Natural killer cell (primary cell): ENCODE measurements at regions not wholly inside any gene's neighbourhood (a gene's known extent, or its start where the extent isn't known, plus 50 kb on each side); places are given as distances from the start of the nearest gene placed in this dataset.

Experiments
- ATAC-seq, 3 donors: fragments of 150-1000 bp in 2 of 3; fragments of 200-7000 bp in 1 of 3; cut with Tn5 transposase; 1 replicate in 1 of 3; 2 replicates in 2 of 3; pipeline ENCODE4 v1.10.0; 2021; ENCODE audit warnings: mild to moderate bottlenecking in 2 of 3, moderate library complexity in 2 of 3
- DNase-seq, 2 donors: peaks; one replicate each; pipeline versions ENCODE4 v3.0.0 to v3.0.0-alpha.2; 2013 to 2021; ENCODE audit warnings: mixed read lengths in 1 of 2
- H3K27ac ChIP-seq: one replicate; pipeline ENCODE4 v1.5.1; 2013; ENCODE audit warnings: mild to moderate bottlenecking, low read length
- H3K27me3 ChIP-seq: one replicate; pipeline ENCODE4 v1.6.1; 2013; ENCODE audit warnings: low read length; ENCODE audit not compliant: control insufficient read depth, insufficient read depth
- H3K36me3 ChIP-seq: one replicate; pipeline ENCODE4 v1.6.1; 2013; ENCODE audit warnings: low read length; ENCODE audit not compliant: control insufficient read depth, insufficient read depth
- H3K4me1 ChIP-seq: one replicate; pipeline ENCODE4 v1.6.1; 2013; ENCODE audit warnings: low read length; ENCODE audit not compliant: control insufficient read depth, insufficient read depth
- H3K4me3 ChIP-seq: one replicate; pipeline ENCODE4 v1.5.1; 2013; ENCODE audit warnings: low read length
- H3K9me3 ChIP-seq: one replicate; pipeline ENCODE4 v1.6.1; 2013; ENCODE audit warnings: low read length; ENCODE audit not compliant: control insufficient read depth, insufficient read depth
- H3K27ac Mint-ChIP-seq, 2 donors: one replicate each; pipeline ENCODE4 v1.8.0; 2022; ENCODE audit warnings: mild to moderate bottlenecking in 2 of 2, mixed read lengths in 2 of 2, moderate library complexity in 1 of 2
- H3K27me3 Mint-ChIP-seq, 2 donors: one replicate each; pipeline ENCODE4 v1.8.0; 2022; ENCODE audit warnings: low read depth in 2 of 2, mixed read lengths in 2 of 2
- H3K36me3 Mint-ChIP-seq: one replicate; pipeline ENCODE4 v1.8.0; 2022; ENCODE audit warnings: mixed read lengths
- H3K4me1 Mint-ChIP-seq, 2 donors: one replicate each; pipeline ENCODE4 v1.8.0; 2022; ENCODE audit warnings: mixed read lengths in 2 of 2
- H3K4me3 Mint-ChIP-seq: one replicate; pipeline ENCODE4 v1.8.0; 2022; ENCODE audit warnings: mild to moderate bottlenecking, moderate library complexity, mixed read lengths
- H3K9me3 Mint-ChIP-seq, 2 donors: one replicate each; pipeline ENCODE4 v1.8.0; 2022; ENCODE audit warnings: mixed read lengths in 2 of 2
- WGBS: methylation state at CpG from one replicate; pipeline ENCODE4 v1.1.7; 2013; ENCODE audit warnings: missing lambda C conversion rate; ENCODE audit not compliant: insufficient coverage; 5-methylcytosine and 5-hydroxymethylcytosine counted together
- intact Hi-C: fragments of 100-400 bp; cut with micrococcal nuclease; formaldehyde crosslinking; loops from one replicate; pipeline ENCODE4 v1.14.2; 2022
- TF ChIP-seq, protein P1 (sequence below): fragments of 200-600 bp; IDR thresholded peaks from one replicate; pipeline ENCODE4 v1.8.0; 2022; ENCODE audit warnings: antibody characterized with exemption

DNA sequence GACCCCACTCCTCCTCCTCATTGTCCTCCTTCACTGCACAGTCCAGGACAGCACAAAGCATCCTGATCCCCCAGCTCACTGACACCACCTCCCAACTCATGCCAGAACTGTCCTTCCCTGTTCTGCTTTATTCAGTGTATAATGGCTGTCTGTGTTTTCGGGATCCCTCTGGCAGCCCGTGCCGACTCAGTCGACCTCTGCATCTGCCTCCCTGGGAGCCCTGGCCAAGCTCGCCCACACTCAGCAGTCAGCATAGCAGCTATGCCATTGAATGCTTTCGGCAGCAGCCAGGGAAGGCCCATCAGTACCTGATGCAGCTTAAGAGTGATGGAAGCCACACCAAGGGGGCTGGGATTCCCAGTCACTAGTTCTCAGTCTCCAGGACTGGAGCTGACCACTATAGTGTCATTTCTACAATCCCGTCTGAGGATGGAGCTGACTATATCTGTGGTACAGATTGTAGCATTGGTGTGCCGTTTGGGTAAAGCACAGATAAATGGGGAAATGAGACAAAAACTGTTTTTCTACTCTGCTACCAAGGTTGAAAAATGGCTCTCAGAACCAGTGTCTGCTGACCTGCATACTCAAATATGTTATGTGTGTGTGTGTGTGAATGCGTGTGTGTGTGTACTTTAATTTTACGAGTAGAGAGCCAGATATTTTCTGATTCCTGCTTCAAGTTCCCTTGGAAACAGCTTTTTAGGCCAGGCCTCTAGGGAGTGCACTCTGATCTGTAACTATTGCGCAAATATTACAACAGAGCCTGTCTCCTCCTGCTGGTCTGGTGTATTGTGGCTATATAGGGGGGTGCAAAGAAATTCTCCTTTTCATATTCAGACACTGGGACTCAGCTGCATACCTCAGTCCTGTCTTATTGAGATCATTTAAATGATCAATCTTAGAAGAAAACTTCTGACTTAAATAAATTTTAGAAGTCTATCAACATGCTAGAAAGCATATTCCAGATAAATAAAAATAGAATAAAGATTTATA is 78.8 kb upstream of the TOP3B start:
- DNase-seq, result no peak
- 89% methylated on average over 10 of the region's 11 CpGs for WGBS
- peaks cover 7% of the 10 kb centered on the region for H3K4me1 ChIP-seq
- no peaks in the 10 kb centered on the region for H3K9me3 ChIP-seq
- Mint-ChIP-seq H3K9me3 (no peaks in the 10 kb centered on the region), H3K4me1 (no peaks in the 10 kb centered on the region), H3K27ac (no peak overlapping the region), H3K27me3 (peaks cover 9 to 31% of the 10 kb centered on the region in 2 donors), H3K36me3 (no peaks in the 10 kb centered on the region), H3K4me3 (no peak overlapping the region)
- no peak overlapping the region for H3K27ac ChIP-seq
- intact Hi-C loops, result no loop called here
- no peaks in the 10 kb centered on the region for H3K36me3 ChIP-seq
- H3K4me3 ChIP-seq, result no peak overlapping the region
- TF ChIP-seq, protein P1, sequence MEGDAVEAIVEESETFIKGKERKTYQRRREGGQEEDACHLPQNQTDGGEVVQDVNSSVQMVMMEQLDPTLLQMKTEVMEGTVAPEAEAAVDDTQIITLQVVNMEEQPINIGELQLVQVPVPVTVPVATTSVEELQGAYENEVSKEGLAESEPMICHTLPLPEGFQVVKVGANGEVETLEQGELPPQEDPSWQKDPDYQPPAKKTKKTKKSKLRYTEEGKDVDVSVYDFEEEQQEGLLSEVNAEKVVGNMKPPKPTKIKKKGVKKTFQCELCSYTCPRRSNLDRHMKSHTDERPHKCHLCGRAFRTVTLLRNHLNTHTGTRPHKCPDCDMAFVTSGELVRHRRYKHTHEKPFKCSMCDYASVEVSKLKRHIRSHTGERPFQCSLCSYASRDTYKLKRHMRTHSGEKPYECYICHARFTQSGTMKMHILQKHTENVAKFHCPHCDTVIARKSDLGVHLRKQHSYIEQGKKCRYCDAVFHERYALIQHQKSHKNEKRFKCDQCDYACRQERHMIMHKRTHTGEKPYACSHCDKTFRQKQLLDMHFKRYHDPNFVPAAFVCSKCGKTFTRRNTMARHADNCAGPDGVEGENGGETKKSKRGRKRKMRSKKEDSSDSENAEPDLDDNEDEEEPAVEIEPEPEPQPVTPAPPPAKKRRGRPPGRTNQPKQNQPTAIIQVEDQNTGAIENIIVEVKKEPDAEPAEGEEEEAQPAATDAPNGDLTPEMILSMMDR, result no peak
- peak in 1 of 3 donors; percentile 16 for ATAC-seq
- no peaks in the 10 kb centered on the region for H3K27me3 ChIP-seq

DNA sequence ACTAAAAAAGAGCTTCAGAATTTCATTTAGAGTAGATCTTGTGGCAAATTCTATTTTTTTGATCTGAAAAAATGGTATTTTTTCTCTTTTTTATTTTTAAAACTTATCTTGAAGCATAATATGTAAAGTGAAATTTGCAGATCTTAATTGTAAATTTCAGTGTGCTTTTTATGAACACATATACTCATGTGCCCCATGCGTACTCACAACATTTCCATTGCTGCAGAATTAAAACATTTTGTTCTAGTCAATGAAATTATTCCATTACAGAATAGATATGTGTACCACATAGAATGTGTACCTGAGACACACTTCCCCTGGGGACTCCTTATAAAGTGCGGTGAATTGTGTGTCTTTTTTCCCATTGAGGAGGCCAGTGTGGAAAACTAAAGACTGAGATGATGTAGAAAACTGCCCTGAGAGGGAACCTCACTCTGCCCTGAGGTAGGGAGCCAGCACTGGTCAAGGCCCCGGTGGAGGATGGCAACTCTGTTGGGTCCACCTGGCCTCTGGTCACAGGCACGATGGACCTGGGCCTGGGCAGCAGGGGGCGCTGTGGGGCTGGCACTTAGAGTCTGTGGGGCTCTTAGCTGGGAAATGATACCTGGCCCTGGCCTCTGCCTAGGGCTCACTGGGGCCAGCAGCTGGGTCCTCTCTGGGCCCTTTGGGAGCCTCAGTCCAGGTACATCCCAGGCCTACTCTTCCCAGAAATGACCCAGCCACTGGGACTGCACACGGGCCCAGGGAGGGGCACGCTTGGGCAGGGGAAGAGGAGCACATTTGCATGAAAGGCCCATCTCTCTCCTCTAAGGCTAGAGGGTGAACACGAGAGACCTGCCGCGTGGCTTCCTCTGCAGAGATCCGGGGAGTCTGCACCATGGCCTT is 77.9 kb upstream of the TOP3B start:
- H3K36me3 Mint-ChIP-seq, result no peaks in the 10 kb centered on the region
- peaks cover 7% of the 10 kb centered on the region for H3K4me1 ChIP-seq
- no peaks in the 10 kb centered on the region for H3K27me3 ChIP-seq
- peaks cover 14 to 35% of the 10 kb centered on the region in 2 donors for H3K27me3 Mint-ChIP-seq
- no peak overlapping the region for H3K4me3 ChIP-seq
- intact Hi-C loops, result no loop called here
- no peaks in the 10 kb centered on the region for H3K9me3 ChIP-seq
- DNase-seq (peak; percentile 35 to 48), ATAC-seq (peak in 2 of 3 donors; percentile 72 to 74)
- no peaks in the 10 kb centered on the region for H3K9me3 Mint-ChIP-seq
- H3K4me1 Mint-ChIP-seq, result no peaks in the 10 kb centered on the region
- TF ChIP-seq, protein P1, result peak; percentile 57
- H3K27ac Mint-ChIP-seq, result no peak overlapping the region
- H3K27ac ChIP-seq, result no peak overlapping the region
- H3K4me3 Mint-ChIP-seq, result no peak overlapping the region
- H3K36me3 ChIP-seq, result no peaks in the 10 kb centered on the region
- 62% methylated on average over 11 of the region's 11 CpGs for WGBS

DNA sequence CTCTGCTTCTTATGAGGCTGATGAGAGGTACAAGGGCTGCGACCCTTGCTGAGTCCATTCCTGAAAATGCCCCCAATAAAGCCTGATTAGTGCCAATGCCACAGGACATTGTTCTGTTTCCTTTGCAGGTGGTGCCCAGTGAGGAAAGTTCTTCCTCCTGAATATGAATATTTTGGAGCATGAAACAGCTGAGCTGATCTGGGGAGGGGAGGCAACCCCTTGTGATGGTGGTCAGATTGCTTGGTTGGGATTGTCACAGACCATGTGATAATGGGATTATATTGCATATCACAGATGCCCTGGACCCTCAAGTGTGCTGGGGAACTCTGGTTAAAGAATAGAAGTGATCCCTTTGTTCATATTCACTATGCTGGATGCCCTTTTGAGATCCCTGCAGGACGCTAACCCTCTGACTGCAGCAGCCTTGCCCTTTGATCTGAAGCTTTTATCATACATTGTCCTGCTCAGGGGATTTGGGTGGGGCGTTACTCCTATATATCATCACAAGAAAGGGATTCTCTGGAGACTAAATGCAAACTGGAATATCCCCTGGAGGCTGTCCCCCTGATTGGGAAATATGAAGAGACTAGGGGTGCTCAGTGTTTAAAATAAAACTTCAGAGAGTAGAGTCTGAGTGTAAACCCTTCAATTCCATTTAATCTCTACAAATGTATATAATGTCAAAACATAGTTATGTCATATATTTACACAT is 76.9 kb upstream of the TOP3B start:
- peaks cover 18 to 35% of the 10 kb centered on the region in 2 donors for H3K27me3 Mint-ChIP-seq
- H3K4me3 Mint-ChIP-seq, result no peak overlapping the region
- H3K27ac ChIP-seq, result no peak overlapping the region
- H3K36me3 Mint-ChIP-seq, result no peaks in the 10 kb centered on the region
- H3K4me1 ChIP-seq, result peaks cover 7% of the 10 kb centered on the region
- DNase-seq (no peak), ATAC-seq (no peak)
- H3K4me3 ChIP-seq, result no peak overlapping the region
- no peaks in the 10 kb centered on the region for H3K9me3 Mint-ChIP-seq
- H3K36me3 ChIP-seq, result no peaks in the 10 kb centered on the region
- TF ChIP-seq, protein P1, result no peak
- H3K9me3 ChIP-seq, result no peaks in the 10 kb centered on the region
- intact Hi-C loops, result no loop called here
- WGBS, result 80% methylated on average over 2 of the region's 3 CpGs
- no peak overlapping the region for H3K27ac Mint-ChIP-seq
- H3K4me1 Mint-ChIP-seq, result no peaks in the 10 kb centered on the region
- H3K27me3 ChIP-seq, result no peaks in the 10 kb centered on the region
